ENCODE measurements at regions not wholly inside any gene's neighbourhood (a gene's known extent, or its start where the extent isn't known, plus 50 kb on each side); places are given as distances from the start of the nearest gene placed in this dataset.

DNA sequence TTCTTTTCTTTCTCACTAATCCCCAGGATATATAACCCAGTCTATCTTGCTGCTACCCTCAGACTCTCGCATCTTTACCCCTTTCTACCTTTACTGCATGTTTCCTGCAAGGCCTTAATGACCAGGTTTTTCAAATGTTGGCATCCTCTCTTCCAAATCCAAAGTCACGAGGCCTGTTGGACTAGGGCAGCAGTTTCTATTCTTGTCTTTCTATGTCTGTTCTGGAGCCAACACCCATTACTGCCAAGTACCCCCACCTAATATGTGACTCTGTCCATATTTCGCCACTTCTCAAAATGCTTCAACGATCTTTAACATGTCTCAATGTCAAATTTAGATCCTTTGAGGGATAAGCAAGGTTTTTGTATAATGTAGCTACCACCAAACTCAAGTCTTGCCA, 443.4 kb downstream of the BMP2 start:
- Histone ChIP-seq H3K36me3 (ENCODE audit: control insufficient read depth in 5 of 5, insufficient read depth in 5 of 5, low read length in 5 of 5) (no peaks in the 10 kb centered on the region), H3K27me3 (ENCODE audit: control insufficient read depth in 5 of 5, insufficient read depth in 4 of 5, low read length in 5 of 5) (peaks cover 0 to 4% (median 0%) of the 10 kb centered on the region in 5 donors), H3K9ac (ENCODE audit: low read length in 5 of 5) (no peak overlapping the region), H3K27ac (ENCODE audit: low read depth, low read length) (no peak overlapping the region), H3K4me3 (ENCODE audit: low read depth in 1 of 5, low read length in 5 of 5) (no peak overlapping the region), H3K4me1 (ENCODE audit: control insufficient read depth in 5 of 5, insufficient read depth in 5 of 5, low read length in 5 of 5) (no peaks in the 10 kb centered on the region), H3K9me3 (ENCODE audit: control insufficient read depth in 5 of 5, low read length in 5 of 5) (no peaks in the 10 kb centered on the region)

DNA sequence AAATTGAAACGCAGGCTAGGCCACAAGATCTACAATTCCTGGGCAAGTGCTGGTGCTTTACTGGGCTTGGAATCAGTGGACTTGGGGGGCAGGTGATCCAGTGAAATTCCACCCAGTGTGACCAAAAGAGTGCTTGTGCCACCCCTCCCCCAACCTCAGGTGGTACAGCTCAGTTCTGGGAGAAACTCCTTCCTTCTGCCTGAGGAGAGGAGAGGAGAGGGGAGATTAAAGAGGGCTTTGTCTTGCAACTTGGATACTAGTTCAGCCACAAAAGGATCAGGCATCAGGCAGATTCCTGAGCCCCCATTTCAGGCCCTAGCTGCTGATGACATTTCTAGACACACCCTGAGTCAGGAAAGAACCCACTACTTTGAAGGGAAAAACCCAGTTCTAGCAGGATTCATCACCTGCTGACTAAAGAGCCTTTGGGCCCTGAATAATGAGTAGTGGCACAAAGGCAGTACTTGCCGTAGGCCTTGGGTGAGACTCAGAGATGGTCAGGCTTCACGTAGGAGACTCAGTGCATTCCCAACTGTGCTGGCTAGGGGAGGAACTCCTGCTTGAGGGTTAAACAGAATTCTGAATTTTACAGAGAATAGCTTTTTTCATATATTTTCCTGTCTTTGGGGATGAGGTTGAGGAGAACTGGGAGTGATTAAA, 446.7 kb downstream of the BMP2 start:
- H3K36me3 ChIP-seq (ENCODE audit: control insufficient read depth in 5 of 5, insufficient read depth in 5 of 5, low read length in 5 of 5): no peaks in the 10 kb centered on the region
- H3K27ac ChIP-seq (ENCODE audit: low read depth, low read length): no peak overlapping the region
- H3K9ac ChIP-seq (ENCODE audit: low read length in 5 of 5): no peak overlapping the region
- H3K4me3 ChIP-seq (ENCODE audit: low read depth in 1 of 5, low read length in 5 of 5): no peak overlapping the region
- peaks cover 0 to 4% (median 0%) of the 10 kb centered on the region in 5 donors for H3K27me3 ChIP-seq (ENCODE audit: control insufficient read depth in 5 of 5, insufficient read depth in 4 of 5, low read length in 5 of 5)
- no peaks in the 10 kb centered on the region for H3K4me1 ChIP-seq (ENCODE audit: control insufficient read depth in 5 of 5, insufficient read depth in 5 of 5, low read length in 5 of 5)
- H3K9me3 ChIP-seq (ENCODE audit: control insufficient read depth in 5 of 5, low read length in 5 of 5): no peaks in the 10 kb centered on the region

GRCh38 chr20:7217606-7218005, 450.1 kb downstream of the BMP2 start:
- H3K4me1 ChIP-seq (ENCODE audit: control insufficient read depth in 5 of 5, insufficient read depth in 5 of 5, low read length in 5 of 5): no peaks in the 10 kb centered on the region
- no peaks in the 10 kb centered on the region for H3K9me3 ChIP-seq (ENCODE audit: control insufficient read depth in 5 of 5, low read length in 5 of 5)
- no peak overlapping the region for H3K9ac ChIP-seq (ENCODE audit: low read length in 5 of 5)
- H3K4me3 ChIP-seq (ENCODE audit: low read depth in 1 of 5, low read length in 5 of 5): no peak overlapping the region
- no peak overlapping the region for H3K27ac ChIP-seq (ENCODE audit: low read depth, low read length)
- H3K27me3 ChIP-seq (ENCODE audit: control insufficient read depth in 5 of 5, insufficient read depth in 4 of 5, low read length in 5 of 5): peaks cover 0 to 4% (median 0%) of the 10 kb centered on the region in 5 donors
- H3K36me3 ChIP-seq (ENCODE audit: control insufficient read depth in 5 of 5, insufficient read depth in 5 of 5, low read length in 5 of 5): no peaks in the 10 kb centered on the region

DNA sequence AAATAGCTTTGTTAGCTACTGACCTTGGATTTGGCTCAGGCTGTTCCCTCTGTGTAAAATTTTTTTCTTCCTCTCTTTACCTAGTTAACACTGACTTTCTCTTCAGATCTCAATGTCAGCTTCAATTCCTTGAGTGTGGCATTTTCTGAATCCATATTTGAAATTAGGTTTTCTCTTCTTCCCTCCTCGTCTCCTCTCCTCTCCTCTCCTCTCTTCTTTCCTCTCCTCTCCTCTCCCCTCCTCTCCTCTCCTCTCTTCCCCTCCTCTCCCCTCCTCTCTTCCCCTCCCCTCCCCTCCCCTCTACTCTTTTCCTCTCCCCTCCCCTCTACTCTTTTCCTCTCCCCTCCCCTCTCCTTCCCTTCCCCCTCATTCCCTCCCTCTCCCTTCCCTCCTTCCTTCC, 453.3 kb downstream of the BMP2 start:
- no peaks in the 10 kb centered on the region for H3K36me3 ChIP-seq (ENCODE audit: control insufficient read depth in 5 of 5, insufficient read depth in 5 of 5, low read length in 5 of 5)
- peaks cover 0 to 3% (median 0%) of the 10 kb centered on the region in 5 donors for H3K9me3 ChIP-seq (ENCODE audit: control insufficient read depth in 5 of 5, low read length in 5 of 5)
- no peak overlapping the region for H3K4me3 ChIP-seq (ENCODE audit: low read depth in 1 of 5, low read length in 5 of 5)
- H3K27ac ChIP-seq (ENCODE audit: low read depth, low read length): no peak overlapping the region
- H3K27me3 ChIP-seq (ENCODE audit: control insufficient read depth in 5 of 5, insufficient read depth in 4 of 5, low read length in 5 of 5): no peaks in the 10 kb centered on the region
- no peak overlapping the region for H3K9ac ChIP-seq (ENCODE audit: low read length in 5 of 5)
- H3K4me1 ChIP-seq (ENCODE audit: control insufficient read depth in 5 of 5, insufficient read depth in 5 of 5, low read length in 5 of 5): no peaks in the 10 kb centered on the region

DNA sequence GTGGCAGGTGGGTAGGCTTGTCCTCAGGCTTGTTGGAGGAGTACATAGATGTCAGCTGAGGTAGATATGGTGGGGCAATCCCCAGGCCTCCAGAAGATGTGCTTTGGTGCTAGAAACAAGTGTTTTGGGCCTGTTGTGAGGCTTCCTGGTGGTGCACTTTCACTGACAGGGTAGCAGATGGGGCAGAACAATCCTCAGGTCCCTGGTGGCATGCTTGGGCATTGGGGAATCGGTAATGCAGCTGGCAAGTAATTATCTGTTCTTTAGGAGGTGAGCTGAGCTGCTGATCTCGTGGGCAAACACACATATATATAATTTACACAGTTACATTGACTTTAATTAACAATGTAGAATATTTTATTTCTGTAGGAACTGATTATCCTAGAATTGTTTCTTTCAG, 458.7 kb downstream of the BMP2 start:
- H3K4me1 ChIP-seq (ENCODE audit: control insufficient read depth in 5 of 5, insufficient read depth in 5 of 5, low read length in 5 of 5): no peaks in the 10 kb centered on the region
- no peak overlapping the region for H3K4me3 ChIP-seq (ENCODE audit: low read depth in 1 of 5, low read length in 5 of 5)

GRCh38 chr20:7231303-7231702, 463.8 kb downstream of the BMP2 start:
- no peaks in the 10 kb centered on the region for H3K36me3 ChIP-seq (ENCODE audit: control insufficient read depth in 5 of 5, insufficient read depth in 5 of 5, low read length in 5 of 5)
- peaks cover 0 to 11% (median 10%) of the 10 kb centered on the region in 5 donors for H3K9me3 ChIP-seq (ENCODE audit: control insufficient read depth in 5 of 5, low read length in 5 of 5)
- H3K4me1 ChIP-seq (ENCODE audit: control insufficient read depth in 5 of 5, insufficient read depth in 5 of 5, low read length in 5 of 5): no peaks in the 10 kb centered on the region
- H3K27ac ChIP-seq (ENCODE audit: low read depth, low read length): no peak overlapping the region
- no peak overlapping the region for H3K9ac ChIP-seq (ENCODE audit: low read length in 5 of 5)
- H3K4me3 ChIP-seq (ENCODE audit: low read depth in 1 of 5, low read length in 5 of 5): no peak overlapping the region
- no peaks in the 10 kb centered on the region for H3K27me3 ChIP-seq (ENCODE audit: control insufficient read depth in 5 of 5, insufficient read depth in 4 of 5, low read length in 5 of 5)

More for the DNA sequence above, 458.7 kb downstream of the BMP2 start:
- Histone ChIP-seq H3K27ac (ENCODE audit: low read depth, low read length) (no peak overlapping the region), H3K36me3 (ENCODE audit: control insufficient read depth in 5 of 5, insufficient read depth in 5 of 5, low read length in 5 of 5) (no peaks in the 10 kb centered on the region), H3K9me3 (ENCODE audit: control insufficient read depth in 5 of 5, low read length in 5 of 5) (peaks cover 0 to 8% (median 4%) of the 10 kb centered on the region in 5 donors), H3K9ac (ENCODE audit: low read length in 5 of 5) (no peak overlapping the region), H3K27me3 (ENCODE audit: control insufficient read depth in 5 of 5, insufficient read depth in 4 of 5, low read length in 5 of 5) (no peaks in the 10 kb centered on the region)

GRCh38 chr20:7232796-7233195, 465.3 kb downstream of the BMP2 start:
- Histone ChIP-seq H3K9me3 (ENCODE audit: control insufficient read depth in 5 of 5, low read length in 5 of 5) (peaks cover 0 to 11% (median 10%) of the 10 kb centered on the region in 5 donors), H3K4me3 (ENCODE audit: low read depth in 1 of 5, low read length in 5 of 5) (no peak overlapping the region), H3K9ac (ENCODE audit: low read length in 5 of 5) (no peak overlapping the region), H3K27me3 (ENCODE audit: control insufficient read depth in 5 of 5, insufficient read depth in 4 of 5, low read length in 5 of 5) (no peaks in the 10 kb centered on the region), H3K27ac (ENCODE audit: low read depth, low read length) (no peak overlapping the region), H3K36me3 (ENCODE audit: control insufficient read depth in 5 of 5, insufficient read depth in 5 of 5, low read length in 5 of 5) (no peaks in the 10 kb centered on the region), H3K4me1 (ENCODE audit: control insufficient read depth in 5 of 5, insufficient read depth in 5 of 5, low read length in 5 of 5) (no peaks in the 10 kb centered on the region)

- Histone ChIP-seq H3K27ac (ENCODE audit: low read depth, low read length) (no peak overlapping the region), H3K36me3 (ENCODE audit: control insufficient read depth in 5 of 5, insufficient read depth in 5 of 5, low read length in 5 of 5) (no peaks in the 10 kb centered on the region), H3K9ac (ENCODE audit: low read length in 5 of 5) (no peak overlapping the region), H3K27me3 (ENCODE audit: control insufficient read depth in 5 of 5, insufficient read depth in 4 of 5, low read length in 5 of 5) (no peaks in the 10 kb centered on the region), H3K4me1 (ENCODE audit: control insufficient read depth in 5 of 5, insufficient read depth in 5 of 5, low read length in 5 of 5) (no peaks in the 10 kb centered on the region), H3K4me3 (ENCODE audit: low read depth in 1 of 5, low read length in 5 of 5) (no peak overlapping the region), H3K9me3 (ENCODE audit: control insufficient read depth in 5 of 5, low read length in 5 of 5) (peaks cover 0 to 10% (median 7%) of the 10 kb centered on the region in 5 donors)
Measured at GRCh38 chr20:7237251-7237650, 469.8 kb downstream of the BMP2 start.

- Histone ChIP-seq H3K4me1 (ENCODE audit: control insufficient read depth in 5 of 5, insufficient read depth in 5 of 5, low read length in 5 of 5) (no peaks in the 10 kb centered on the region), H3K9ac (ENCODE audit: low read length in 5 of 5) (no peak overlapping the region), H3K36me3 (ENCODE audit: control insufficient read depth in 5 of 5, insufficient read depth in 5 of 5, low read length in 5 of 5) (no peaks in the 10 kb centered on the region), H3K9me3 (ENCODE audit: control insufficient read depth in 5 of 5, low read length in 5 of 5) (no peaks in the 10 kb centered on the region), H3K4me3 (ENCODE audit: low read depth in 1 of 5, low read length in 5 of 5) (no peak overlapping the region), H3K27ac (ENCODE audit: low read depth, low read length) (no peak overlapping the region), H3K27me3 (ENCODE audit: control insufficient read depth in 5 of 5, insufficient read depth in 4 of 5, low read length in 5 of 5) (no peaks in the 10 kb centered on the region)
Measured at GRCh38 chr20:7240490-7240889, 473.0 kb downstream of the BMP2 start.

DNA sequence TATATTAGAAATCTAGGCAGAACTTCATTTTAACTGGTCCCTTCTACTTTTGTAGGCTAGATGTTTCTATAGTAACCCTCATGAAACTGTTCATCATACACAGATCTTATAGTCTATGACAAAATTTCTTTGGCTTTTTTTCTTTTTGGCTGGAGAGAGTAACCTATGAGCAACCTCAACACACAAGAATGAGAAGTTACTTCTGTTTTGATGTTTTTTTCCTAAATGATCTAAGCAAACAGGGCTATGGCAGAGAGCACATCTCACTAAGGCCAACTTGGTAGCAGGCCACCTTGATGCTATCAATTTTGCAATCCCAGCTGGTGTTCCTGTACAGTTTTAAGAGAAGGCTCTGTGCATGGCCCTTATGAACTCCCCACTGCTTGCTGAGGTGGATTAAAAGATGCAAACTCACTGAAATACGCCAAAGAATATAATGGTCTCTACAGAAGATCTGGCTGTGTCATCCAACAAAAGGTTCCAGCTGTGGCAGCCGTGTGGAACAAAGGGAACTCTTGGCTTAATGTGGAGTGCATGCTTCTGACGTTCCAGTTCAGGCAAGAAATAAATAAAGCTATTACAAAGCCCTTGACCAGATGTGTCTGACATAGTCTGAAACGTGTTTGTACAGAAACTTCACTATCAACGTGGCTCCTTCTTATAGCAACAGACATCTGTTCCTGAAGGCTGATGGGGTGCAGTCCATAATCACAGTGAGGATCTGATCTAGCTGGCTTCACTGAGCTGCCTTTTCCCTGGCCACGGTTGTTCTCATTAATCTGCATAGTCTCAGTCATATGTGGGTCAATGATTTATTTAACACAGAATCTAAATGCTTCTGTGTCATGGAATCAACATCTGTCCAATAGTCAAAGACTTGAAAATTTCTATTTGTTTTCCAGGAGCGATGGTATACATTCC, 481.1 kb downstream of the BMP2 start:
- Histone ChIP-seq H3K36me3 (ENCODE audit: control insufficient read depth in 5 of 5, insufficient read depth in 5 of 5, low read length in 5 of 5) (no peaks in the 10 kb centered on the region), H3K4me3 (ENCODE audit: low read depth in 1 of 5, low read length in 5 of 5) (no peak overlapping the region), H3K9ac (ENCODE audit: low read length in 5 of 5) (no peak overlapping the region), H3K27ac (ENCODE audit: low read depth, low read length) (no peak overlapping the region), H3K9me3 (ENCODE audit: control insufficient read depth in 5 of 5, low read length in 5 of 5) (peaks cover 0 to 2% (median 0%) of the 10 kb centered on the region in 5 donors), H3K27me3 (ENCODE audit: control insufficient read depth in 5 of 5, insufficient read depth in 4 of 5, low read length in 5 of 5) (no peaks in the 10 kb centered on the region), H3K4me1 (ENCODE audit: control insufficient read depth in 5 of 5, insufficient read depth in 5 of 5, low read length in 5 of 5) (no peaks in the 10 kb centered on the region)

All from subcutaneous abdominal adipose tissue (tissue), 5 donors.